Suprapubic skin (tissue), 4 donors: ENCODE measurements at regions not wholly inside any gene's neighbourhood (a gene's known extent, or its start where the extent isn't known, plus 50 kb on each side); places are given as distances from the start of the nearest gene placed in this dataset.
"Not testable (repeated sequence)": the region's sequence is repeated elsewhere in the genome, so short reads cannot be mapped to it uniquely, and the experiment has no call there.

Experiments
- CTCF ChIP-seq, 2 donors: fragments of 200-600 bp in 1 of 2; fragments of 450-650 bp in 1 of 2; sonication (generic) in 1 of 2; IDR thresholded peaks; one replicate each; pipeline ENCODE4 v1.5.1; 2016 to 2019; ENCODE audit warnings: antibody characterized with exemption in 2 of 2, mild to moderate bottlenecking in 1 of 2, moderate library complexity in 1 of 2
- EP300 ChIP-seq: sonication (generic); formaldehyde crosslinking; IDR thresholded peaks from one replicate; pipeline ENCODE4 v1.6.1; 2017; ENCODE audit warnings: antibody characterized with exemption
- POLR2A ChIP-seq, 2 donors: fragments of 450-650 bp; IDR thresholded peaks; one replicate each; pipeline ENCODE4 v1.6.1; 2017; ENCODE audit warnings: antibody characterized with exemption in 2 of 2, mild to moderate bottlenecking in 2 of 2, moderate library complexity in 2 of 2
- POLR2AphosphoS5 ChIP-seq, 3 donors: sonication (generic); formaldehyde crosslinking; IDR thresholded peaks; one replicate each; pipeline ENCODE4 v1.6.1; 2017; ENCODE audit warnings: antibody characterized with exemption in 3 of 3

- not testable (repeated sequence) for TF ChIP-seq CTCF (IDR thresholded peaks at IDR 0.05); POLR2A (IDR thresholded peaks at IDR 0.05); POLR2AphosphoS5 (IDR thresholded peaks at IDR 0.05); EP300
These were observed 115.3 kb downstream of the ZNF267 start for GRCh38 chr16:31988595-31989581.
